GM08714 (cell line): ENCODE measurements at regions not wholly inside any gene's neighbourhood (a gene's known extent, or its start where the extent isn't known, plus 50 kb on each side); places are given as distances from the start of the nearest gene placed in this dataset.

Experiments
- H3K4me3 ChIP-seq: fragments of 200-500 bp; sonication (Bioruptor generic); 2 replicates; pipeline ENCODE4 v1.5.1; 2014; ENCODE audit warnings: mild to moderate bottlenecking, low read length, inconsistent platforms
- ZNF274 ChIP-seq: IDR thresholded peaks from 2 replicates; pipeline ENCODE4 v1.6.1; 2012; ENCODE audit warnings: mild to moderate bottlenecking, low read depth, low read length

GRCh38 chr16:72480911-72481310, 309.0 kb upstream of the PMFBP1 start:
- no peak overlapping the region for H3K4me3 ChIP-seq
- no peak for TF ChIP-seq ZNF274

- TF ChIP-seq ZNF274: no peak
- H3K4me3 ChIP-seq: no peak overlapping the region
Observed at GRCh38 chr16:72475688-72476087, 303.7 kb upstream of the PMFBP1 start.

GRCh38 chr16:72474501-72475123, 302.7 kb upstream of the PMFBP1 start:
- TF ChIP-seq ZNF274: no peak
- H3K4me3 ChIP-seq: no peak overlapping the region

GRCh38 chr16:72473631-72474030, 301.7 kb upstream of the PMFBP1 start:
- H3K4me3 ChIP-seq: no peak overlapping the region
- TF ChIP-seq ZNF274: no peak

- TF ChIP-seq ZNF274: no peak
- no peak overlapping the region for H3K4me3 ChIP-seq
Observed at GRCh38 chr16:72471317-72471924, 299.5 kb upstream of the PMFBP1 start.

- H3K4me3 ChIP-seq: no peak overlapping the region
- no peak for TF ChIP-seq ZNF274
Observed at GRCh38 chr16:72470541-72470940, 298.6 kb upstream of the PMFBP1 start.

GRCh38 chr16:72469932-72470331, 298.0 kb upstream of the PMFBP1 start:
- H3K4me3 ChIP-seq: no peak overlapping the region
- TF ChIP-seq ZNF274: no peak

GRCh38 chr16:72468582-72468981, 296.6 kb upstream of the PMFBP1 start:
- H3K4me3 ChIP-seq: no peak overlapping the region
- no peak for TF ChIP-seq ZNF274

- no peak for TF ChIP-seq ZNF274
Observed at GRCh38 chr16:72467157-72467759, 295.3 kb upstream of the PMFBP1 start.

GRCh38 chr16:72464597-72465368, 292.8 kb upstream of the PMFBP1 start:
- no peak for TF ChIP-seq ZNF274
- H3K4me3 ChIP-seq: no peak overlapping the region

More at GRCh38 chr16:72467157-72467759, 295.3 kb upstream of the PMFBP1 start:
- no peak overlapping the region for H3K4me3 ChIP-seq

GRCh38 chr16:72464052-72464451, 292.1 kb upstream of the PMFBP1 start:
- TF ChIP-seq ZNF274: no peak
- H3K4me3 ChIP-seq: no peak overlapping the region

- TF ChIP-seq ZNF274: no peak
Observed at GRCh38 chr16:72458035-72458434, 286.1 kb upstream of the PMFBP1 start.

GRCh38 chr16:72457243-72457940, 285.4 kb upstream of the PMFBP1 start:
- TF ChIP-seq ZNF274: no peak
- H3K4me3 ChIP-seq: no peak overlapping the region

More at GRCh38 chr16:72458035-72458434, 286.1 kb upstream of the PMFBP1 start:
- H3K4me3 ChIP-seq: no peak overlapping the region
